HCT116 (cell line): ENCODE measurements at regions not wholly inside any gene's neighbourhood (a gene's known extent, or its start where the extent isn't known, plus 50 kb on each side); places are given as distances from the start of the nearest gene placed in this dataset.

Experiments used
- ATAC-seq: fragments of 200-7000 bp; cut with Tn5 transposase; 2 replicates; pipeline ENCODE4 v1.9.1; 2020; ENCODE audit warnings: mild to moderate bottlenecking, moderate library complexity
- BruUV-seq: library from RNA; stranded (reverse); fragments of 400-500 nt; replicated peaks from 2 replicates; lab custom pipeline; 2021; lab: Mats Ljungman, UMichigan
- CTCF ChIA-PET: fragments of 300-600 bp; sonication (Branson Sonifier 250); formaldehyde crosslinking; loops from one replicate; lab custom pipeline; 2021; ENCODE audit warnings: antibody characterized with exemption; lab: Charles Lee
- POLR2A ChIA-PET: fragments of 300-600, 350-600 bp; sonication (Branson Sonifier 250); formaldehyde crosslinking; loops from one replicate; lab custom pipeline; 2021; ENCODE audit warnings: antibody characterized with exemption; lab: Charles Lee
- RAD21 ChIA-PET, 2 experiments: fragments of 300-600 bp; sonication (Branson Sonifier 250); formaldehyde crosslinking; loops; one replicate each; lab custom pipeline; 2023; ENCODE audit warnings: low total read pairs in 2 of 2; ENCODE audit not compliant: uncharacterized antibody in 2 of 2, unreplicated experiment in 2 of 2, low non-redundant PET in 1 of 2; lab: Charles Lee
- DNase-seq: peaks from one replicate; pipeline ENCODE4 v3.0.0-alpha.2; 2010; ENCODE audit warnings: low read depth, low spot score
- H2AFZ ChIP-seq: fragments of 200-600 bp; shearing (Covaris generic), sonication (generic); 2 replicates; pipeline ENCODE4 v1.6.1; 2017; ENCODE audit warnings: low read depth, mixed run types, mixed read lengths, antibody characterized with exemption, low read length; ENCODE audit not compliant: poor library complexity, severe bottlenecking
- H3K27ac ChIP-seq: 2 replicates; pipeline ENCODE4 v1.5.1; 2012; ENCODE audit warnings: low read depth, low read length
- H3K27me3 ChIP-seq: fragments of 200-600 bp; sonication (generic); 2 replicates; pipeline ENCODE4 v1.6.1; 2016; ENCODE audit warnings: mixed run types, low read length, mixed read lengths; ENCODE audit not compliant: insufficient read depth
- H3K36me3 ChIP-seq, 2 experiments: fragments of 200-500 bp in 1 of 2; fragments of 200-600 bp in 1 of 2; sonication (Bioruptor generic) in 1 of 2; sonication (generic) in 1 of 2; 2 replicates each; pipeline versions ENCODE4 v1.5.1 to v1.6.1; 2014 to 2016; ENCODE audit warnings: low read length in 2 of 2, inconsistent platforms in 1 of 2, mixed read lengths in 1 of 2, mixed run types in 1 of 2; ENCODE audit not compliant: insufficient read depth in 2 of 2, control insufficient read depth in 1 of 2
- H3K4me1 ChIP-seq, 2 experiments: fragments of 200-600 bp in 1 of 2; sonication (generic) in 1 of 2; 2 replicates each; pipeline versions ENCODE4 v1.5.1 to v1.6.1; 2012 to 2017; ENCODE audit warnings: low read length in 2 of 2, inconsistent platforms in 1 of 2, mild to moderate bottlenecking in 1 of 2, mixed read lengths in 1 of 2, mixed run types in 1 of 2, moderate library complexity in 1 of 2; ENCODE audit not compliant: insufficient read depth in 2 of 2, control insufficient read depth in 1 of 2
- H3K4me2 ChIP-seq: fragments of 200-600 bp; sonication (generic); 2 replicates; pipeline ENCODE4 v1.6.1; 2017; ENCODE audit warnings: mixed run types, low read length, mixed read lengths
- H3K4me3 ChIP-seq, 2 experiments: fragments of 200-600 bp in 1 of 2; sonication (generic) in 1 of 2; replicated peaks in 1 of 2; 2 replicates each; pipeline ENCODE4 v1.5.1; 2011 to 2016; ENCODE audit warnings: low read length in 2 of 2, control low read depth in 1 of 2, low read depth in 1 of 2, mild to moderate bottlenecking in 1 of 2, mixed read lengths in 1 of 2, mixed run types in 1 of 2
- H3K79me2 ChIP-seq: fragments of 200-600 bp; sonication (generic); 2 replicates; pipeline ENCODE4 v1.6.1; 2017; ENCODE audit warnings: mild to moderate bottlenecking, mixed run types, low read length, moderate library complexity, mixed read lengths; ENCODE audit not compliant: insufficient read depth
- H3K9ac ChIP-seq: fragments of 200-600 bp; sonication (generic); 2 replicates; pipeline ENCODE4 v1.6.1; 2016; ENCODE audit warnings: low read length, mixed read lengths
- H3K9me2 ChIP-seq: fragments of 200-600 bp; sonication (generic), shearing (Covaris generic); 2 replicates; pipeline ENCODE4 v1.6.1; 2017; ENCODE audit warnings: mixed run types, mild to moderate bottlenecking, moderate library complexity; ENCODE audit not compliant: insufficient read depth
- H3K9me3 ChIP-seq, 2 experiments: fragments of 200-500 bp in 1 of 2; fragments of 200-600 bp in 1 of 2; sonication (Bioruptor generic) in 1 of 2; sonication (generic) in 1 of 2; 2 replicates each; pipeline ENCODE4 v1.6.1; 2014 to 2017; ENCODE audit warnings: low read length in 2 of 2, mixed read lengths in 2 of 2, inconsistent platforms in 1 of 2, low read depth in 1 of 2, mild to moderate bottlenecking in 1 of 2, mixed run types in 1 of 2, moderate library complexity in 1 of 2; ENCODE audit not compliant: control insufficient read depth in 1 of 2, insufficient read depth in 1 of 2
- H4K20me1 ChIP-seq: fragments of 200-600 bp; sonication (generic), shearing (Covaris generic); 2 replicates; pipeline ENCODE4 v1.6.1; 2017; ENCODE audit warnings: mixed run types, mild to moderate bottlenecking, moderate library complexity; ENCODE audit not compliant: insufficient read depth
- CBX3 ChIP-seq: IDR thresholded peaks from 2 replicates; pipeline ENCODE4 v1.6.1; 2012; ENCODE audit warnings: low read depth
- CEBPB ChIP-seq: IDR thresholded peaks from 2 replicates; pipeline ENCODE4 v1.6.1; 2012; ENCODE audit warnings: low read depth
- CTCF ChIP-seq, 3 experiments: fragments of 200-600 bp in 1 of 3; sonication (generic) in 1 of 3; IDR thresholded peaks in 2 of 3; conservative IDR thresholded peaks in 1 of 3; 2 replicates each; pipeline ENCODE4 v1.5.1; 2012 to 2017; ENCODE audit warnings: low read depth in 2 of 3, low read length in 2 of 3, antibody characterized with exemption in 1 of 3, borderline replicate concordance in 1 of 3, control low read depth in 1 of 3, mild to moderate bottlenecking in 1 of 3, mixed read lengths in 1 of 3, mixed run types in 1 of 3, moderate library complexity in 1 of 3; ENCODE audit not compliant: insufficient read depth in 1 of 3
- ELF1 ChIP-seq: IDR thresholded peaks from 2 replicates; pipeline ENCODE4 v1.6.1; 2012; ENCODE audit warnings: low read depth, borderline replicate concordance
- EZH2phosphoT487 ChIP-seq: fragments of 200-600 bp; IDR thresholded peaks from 2 replicates; pipeline ENCODE4 v1.6.1; 2018; ENCODE audit warnings: antibody characterized with exemption, borderline replicate concordance
- FOSL1 ChIP-seq: IDR thresholded peaks from 2 replicates; pipeline ENCODE4 v1.6.1; 2012; ENCODE audit warnings: low read depth
- JUND ChIP-seq: IDR thresholded peaks from 2 replicates; pipeline ENCODE4 v1.6.1; 2012
- MAX ChIP-seq: IDR thresholded peaks from 2 replicates; pipeline ENCODE4 v1.6.1; 2012
- POLR2A ChIP-seq: IDR thresholded peaks from 2 replicates; pipeline ENCODE4 v1.7.0; 2011; ENCODE audit warnings: borderline replicate concordance; ENCODE audit not compliant: insufficient read depth, insufficient read length; ENCODE audit errors: extremely low read depth
- POLR2AphosphoS5 ChIP-seq: IDR thresholded peaks from 2 replicates; pipeline ENCODE4 v1.6.1; 2011; ENCODE audit warnings: mild to moderate bottlenecking, low read depth, low read length, moderate library complexity
- RAD21 ChIP-seq: IDR thresholded peaks from 2 replicates; pipeline ENCODE4 v1.6.1; 2012; ENCODE audit warnings: low read depth, mild to moderate bottlenecking
- SIN3A ChIP-seq: IDR thresholded peaks from 2 replicates; pipeline ENCODE4 v1.6.1; 2012; ENCODE audit warnings: low read depth
- SP1 ChIP-seq: IDR thresholded peaks from 2 replicates; pipeline ENCODE4 v1.6.1; 2012; ENCODE audit warnings: low read depth
- SRF ChIP-seq: IDR thresholded peaks from 2 replicates; pipeline ENCODE4 v1.6.1; 2012; ENCODE audit warnings: low read depth
- TCF7L2 ChIP-seq: IDR thresholded peaks from 2 replicates; pipeline ENCODE4 v1.7.0; 2011; ENCODE audit warnings: borderline replicate concordance, inconsistent platforms; ENCODE audit not compliant: insufficient read depth, insufficient read length; ENCODE audit errors: extremely low read depth
- YY1 ChIP-seq: IDR thresholded peaks from 2 replicates; pipeline ENCODE4 v1.6.1; 2011; ENCODE audit warnings: low read length, low read depth, moderate library complexity, mild to moderate bottlenecking; ENCODE audit not compliant: insufficient replicate concordance; ENCODE audit errors: extremely low read depth
- ZNF274 ChIP-seq: fragments of 200-500 bp; sonication (Bioruptor generic); IDR thresholded peaks from 2 replicates; pipeline ENCODE4 v1.6.1; 2014; ENCODE audit warnings: mild to moderate bottlenecking, low read depth, low read length, inconsistent platforms
- intact Hi-C: fragments of 100-400 bp; cut with micrococcal nuclease; formaldehyde crosslinking; loops from 2 replicates; pipeline ENCODE4 v1.10.0; 2022
- TF ChIP-seq, protein P1 (sequence below): IDR thresholded peaks from 2 replicates; pipeline ENCODE4 v1.6.1; 2012; ENCODE audit warnings: low read depth

- no peak for TF ChIP-seq SP1
- no peak for TF ChIP-seq RAD21
- TF ChIP-seq, all 23 proteins: peak for 0
These were observed 112.5 kb upstream of the NR2F2 start (continued) for GRCh38 chr15:96217983-96218382.

DNA sequence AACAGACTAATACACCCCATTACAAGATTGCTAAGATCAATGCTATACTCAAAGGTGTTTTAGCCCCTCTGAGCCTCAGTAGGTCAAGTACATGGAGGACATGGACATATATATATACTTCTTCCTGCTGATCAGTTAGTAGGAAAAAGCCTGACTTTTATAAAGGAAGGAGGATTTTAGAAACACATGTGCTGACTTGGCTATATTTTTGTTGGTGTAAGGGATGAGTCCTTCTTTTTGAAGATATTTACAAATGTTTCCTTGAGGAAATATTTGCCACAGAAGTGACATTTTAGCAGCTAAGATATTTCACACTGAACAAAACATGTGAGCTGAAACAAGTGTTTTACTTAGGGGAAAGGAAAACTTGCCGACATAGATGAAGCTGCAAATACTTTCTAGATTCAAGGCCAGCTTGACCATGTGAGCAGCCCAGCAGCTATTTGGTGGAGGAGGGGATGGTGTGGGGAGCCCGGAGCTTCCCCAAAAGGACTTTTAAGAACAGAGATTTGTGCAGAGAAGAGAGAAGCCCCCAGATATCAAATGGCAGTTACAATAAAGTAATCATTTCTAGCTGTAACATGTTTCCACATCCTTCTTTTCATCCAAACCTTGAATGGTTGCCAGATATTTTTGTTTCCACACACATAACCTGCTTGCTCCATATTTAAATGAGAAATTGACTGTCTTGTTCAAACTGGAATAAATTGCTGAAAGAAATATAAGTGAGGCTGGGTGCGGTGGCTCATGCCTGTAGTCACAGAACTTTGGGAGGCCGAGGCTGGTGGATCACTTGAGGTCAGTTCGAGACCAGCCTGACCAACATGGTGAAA lies 111.7 kb upstream of the NR2F2 start:
- H3K4me3 ChIP-seq, result no peak overlapping the region

More for the DNA sequence above, 111.7 kb upstream of the NR2F2 start:
- BruUV-seq, result no TSS peak
- no peak overlapping the region for H3K4me2 ChIP-seq
- ChIA-PET CTCF (no interaction called here), RAD21 (no interaction called here), POLR2A (no interaction called here)
- DNase-seq (no peak), ATAC-seq (no peak)
- H3K36me3 ChIP-seq, result no peaks in the 10 kb centered on the region
- no peak overlapping the region for H2AFZ ChIP-seq
- TF ChIP-seq JUND (no peak), TCF7L2 (no peak), ELF1 (no peak), CBX3 (no peak), CEBPB (no peak), FOSL1 (no peak), ZNF274 (no peak), YY1 (no peak), POLR2AphosphoS5 (no peak), EZH2phosphoT487 (no peak), CTCF (IDR thresholded peaks at IDR 0.05 in 2 of 3, conservative IDR thresholded peaks at IDR 0.05 in 1 of 3; ENCODE audit: borderline replicate concordance in 1 of 3, insufficient read depth in 1 of 3, low read depth in 2 of 3, low read length in 2 of 3) (no peak), SP1 (no peak), SRF (no peak), SIN3A (no peak), POLR2A (no peak), RAD21 (no peak), MAX (no peak)
- TF ChIP-seq, protein P1, sequence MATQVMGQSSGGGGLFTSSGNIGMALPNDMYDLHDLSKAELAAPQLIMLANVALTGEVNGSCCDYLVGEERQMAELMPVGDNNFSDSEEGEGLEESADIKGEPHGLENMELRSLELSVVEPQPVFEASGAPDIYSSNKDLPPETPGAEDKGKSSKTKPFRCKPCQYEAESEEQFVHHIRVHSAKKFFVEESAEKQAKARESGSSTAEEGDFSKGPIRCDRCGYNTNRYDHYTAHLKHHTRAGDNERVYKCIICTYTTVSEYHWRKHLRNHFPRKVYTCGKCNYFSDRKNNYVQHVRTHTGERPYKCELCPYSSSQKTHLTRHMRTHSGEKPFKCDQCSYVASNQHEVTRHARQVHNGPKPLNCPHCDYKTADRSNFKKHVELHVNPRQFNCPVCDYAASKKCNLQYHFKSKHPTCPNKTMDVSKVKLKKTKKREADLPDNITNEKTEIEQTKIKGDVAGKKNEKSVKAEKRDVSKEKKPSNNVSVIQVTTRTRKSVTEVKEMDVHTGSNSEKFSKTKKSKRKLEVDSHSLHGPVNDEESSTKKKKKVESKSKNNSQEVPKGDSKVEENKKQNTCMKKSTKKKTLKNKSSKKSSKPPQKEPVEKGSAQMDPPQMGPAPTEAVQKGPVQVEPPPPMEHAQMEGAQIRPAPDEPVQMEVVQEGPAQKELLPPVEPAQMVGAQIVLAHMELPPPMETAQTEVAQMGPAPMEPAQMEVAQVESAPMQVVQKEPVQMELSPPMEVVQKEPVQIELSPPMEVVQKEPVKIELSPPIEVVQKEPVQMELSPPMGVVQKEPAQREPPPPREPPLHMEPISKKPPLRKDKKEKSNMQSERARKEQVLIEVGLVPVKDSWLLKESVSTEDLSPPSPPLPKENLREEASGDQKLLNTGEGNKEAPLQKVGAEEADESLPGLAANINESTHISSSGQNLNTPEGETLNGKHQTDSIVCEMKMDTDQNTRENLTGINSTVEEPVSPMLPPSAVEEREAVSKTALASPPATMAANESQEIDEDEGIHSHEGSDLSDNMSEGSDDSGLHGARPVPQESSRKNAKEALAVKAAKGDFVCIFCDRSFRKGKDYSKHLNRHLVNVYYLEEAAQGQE, result no peak
- intact Hi-C loops, result no loop called here
- H3K9ac ChIP-seq, result no peak overlapping the region
- H3K9me3 ChIP-seq, result no peaks in the 10 kb centered on the region
- no peaks in the 10 kb centered on the region for H3K79me2 ChIP-seq
- H3K4me1 ChIP-seq, result no peaks in the 10 kb centered on the region
- H4K20me1 ChIP-seq, result no peaks in the 10 kb centered on the region
- no peaks in the 10 kb centered on the region for H3K27me3 ChIP-seq
- H3K27ac ChIP-seq, result no peak overlapping the region
- no peaks in the 10 kb centered on the region for H3K9me2 ChIP-seq
